GM21447 (cell line): ENCODE measurements at regions not wholly inside any gene's neighbourhood (a gene's known extent, or its start where the extent isn't known, plus 50 kb on each side); places are given as distances from the start of the nearest gene placed in this dataset.
A peak's percentile ranks its signal among the peaks of the same experiment; 100 is the strongest.

Experiments used
- ATAC-seq: cut with Tn5 transposase; IDR thresholded peaks from one replicate; pipeline ENCODE4 v1.9.1; 2021; ENCODE audit not compliant: unreplicated experiment

- peak; percentile 61 for ATAC-seq
Measured at GRCh38 chr10:52853704-52854103, 81.1 kb upstream of the MBL2 start.

- no peak for ATAC-seq
Measured at GRCh38 chr10:52836816-52837215, 64.2 kb upstream of the MBL2 start.
